Left forelimb (tissue), 1 donor: ENCODE measurements at regions not wholly inside any gene's neighbourhood (a gene's known extent, or its start where the extent isn't known, plus 50 kb on each side); places are given as distances from the start of the nearest gene placed in this dataset.

Experiments
- DNase-seq: peaks from one replicate; pipeline ENCODE4 v3.0.0-alpha.2; 2018; ENCODE audit warnings: low spot score

- DNase-seq, result no peak
These were observed 299.5 kb downstream of the IRF8 start for GRCh38 chr16:86198206-86199118.

GRCh38 chr16:86199182-86199581 lies 300.2 kb downstream of the IRF8 start:
- no peak for DNase-seq

GRCh38 chr16:86199871-86200695 lies 301.1 kb downstream of the IRF8 start:
- DNase-seq, result no peak

GRCh38 chr16:86200722-86201121 lies 301.8 kb downstream of the IRF8 start:
- DNase-seq, result no peak

GRCh38 chr16:86201746-86202145 lies 302.8 kb downstream of the IRF8 start:
- no peak for DNase-seq

- no peak for DNase-seq
These were observed 303.3 kb downstream of the IRF8 start for GRCh38 chr16:86202267-86202666.

GRCh38 chr16:86202760-86203426 lies 303.9 kb downstream of the IRF8 start:
- DNase-seq, result no peak

GRCh38 chr16:86203557-86204275 lies 304.8 kb downstream of the IRF8 start:
- no peak for DNase-seq

- DNase-seq, result no peak
These were observed 304.6 kb upstream of the FOXF1 start for GRCh38 chr16:86205521-86206245.

- no peak for DNase-seq
These were observed 303.0 kb upstream of the FOXF1 start for GRCh38 chr16:86207350-86207749.

- DNase-seq, result no peak
These were observed 301.1 kb upstream of the FOXF1 start for GRCh38 chr16:86209202-86209601.

GRCh38 chr16:86210403-86211193 lies 299.7 kb upstream of the FOXF1 start:
- no peak for DNase-seq

GRCh38 chr16:86211265-86211664 lies 299.1 kb upstream of the FOXF1 start:
- no peak for DNase-seq

GRCh38 chr16:86211800-86212199 lies 298.5 kb upstream of the FOXF1 start:
- DNase-seq, result no peak

GRCh38 chr16:86212706-86213436 lies 297.5 kb upstream of the FOXF1 start:
- no peak for DNase-seq

GRCh38 chr16:86213437-86214205 lies 296.7 kb upstream of the FOXF1 start:
- no peak for DNase-seq

GRCh38 chr16:86214326-86215232 lies 295.7 kb upstream of the FOXF1 start:
- DNase-seq, result no peak
